ENCODE measurements at regions not wholly inside any gene's neighbourhood (a gene's known extent, or its start where the extent isn't known, plus 50 kb on each side); places are given as distances from the start of the nearest gene placed in this dataset.
A peak's percentile ranks its signal among the peaks of the same experiment; 100 is the strongest.

GRCh38 chr16:10232757-10233156, 50.5 kb upstream of the GRIN2A start:
- no peak overlapping the region for H3K9ac ChIP-seq (ENCODE audit: low read length)
- peaks cover 7% of the 10 kb centered on the region for H3K27me3 ChIP-seq (replicated peaks; ENCODE audit: control insufficient read depth, insufficient read depth, low read length)
- H3K9me3 ChIP-seq (ENCODE audit: control insufficient read depth, low read length), result peaks cover 15% of the 10 kb centered on the region
- DNase-seq (ENCODE audit: low read depth), result no peak
- H3K4me1 ChIP-seq (ENCODE audit: control insufficient read depth, insufficient read depth, low read length), result no peaks in the 10 kb centered on the region
- H3K4me3 ChIP-seq (ENCODE audit: low read length), result no peak overlapping the region
- H3K36me3 ChIP-seq (ENCODE audit: control insufficient read depth, insufficient read depth, low read length, severe bottlenecking), result no peaks in the 10 kb centered on the region

- DNase-seq (ENCODE audit: low read depth), result no peak
- Histone ChIP-seq H3K9ac (ENCODE audit: low read length) (no peak overlapping the region), H3K4me1 (ENCODE audit: control insufficient read depth, insufficient read depth, low read length) (no peaks in the 10 kb centered on the region), H3K4me3 (ENCODE audit: low read length) (no peak overlapping the region), H3K36me3 (ENCODE audit: control insufficient read depth, insufficient read depth, low read length, severe bottlenecking) (no peaks in the 10 kb centered on the region), H3K9me3 (ENCODE audit: control insufficient read depth, low read length) (no peaks in the 10 kb centered on the region), H3K27me3 (replicated peaks; ENCODE audit: control insufficient read depth, insufficient read depth, low read length) (peaks cover 23% of the 10 kb centered on the region)
These were observed 57.4 kb upstream of the GRIN2A start for GRCh38 chr16:10239640-10240039.

- Histone ChIP-seq H3K4me3 (ENCODE audit: low read length) (no peak overlapping the region), H3K27me3 (replicated peaks; ENCODE audit: control insufficient read depth, insufficient read depth, low read length) (peaks cover 32% of the 10 kb centered on the region), H3K9ac (ENCODE audit: low read length) (no peak overlapping the region), H3K4me1 (ENCODE audit: control insufficient read depth, insufficient read depth, low read length) (no peaks in the 10 kb centered on the region), H3K9me3 (ENCODE audit: control insufficient read depth, low read length) (no peaks in the 10 kb centered on the region), H3K36me3 (ENCODE audit: control insufficient read depth, insufficient read depth, low read length, severe bottlenecking) (no peaks in the 10 kb centered on the region)
- DNase-seq (ENCODE audit: low read depth), result no peak
These were observed 58.8 kb upstream of the GRIN2A start for GRCh38 chr16:10240854-10241613.

GRCh38 chr16:10242097-10242496, 59.9 kb upstream of the GRIN2A start:
- no peaks in the 10 kb centered on the region for H3K36me3 ChIP-seq (ENCODE audit: control insufficient read depth, insufficient read depth, low read length, severe bottlenecking)
- DNase-seq (ENCODE audit: low read depth), result no peak
- no peaks in the 10 kb centered on the region for H3K4me1 ChIP-seq (ENCODE audit: control insufficient read depth, insufficient read depth, low read length)
- H3K27me3 ChIP-seq (replicated peaks; ENCODE audit: control insufficient read depth, insufficient read depth, low read length), result peaks cover 33% of the 10 kb centered on the region
- H3K4me3 ChIP-seq (ENCODE audit: low read length), result no peak overlapping the region
- no peak overlapping the region for H3K9ac ChIP-seq (ENCODE audit: low read length)
- H3K9me3 ChIP-seq (ENCODE audit: control insufficient read depth, low read length), result no peaks in the 10 kb centered on the region

- no peak overlapping the region for H3K9ac ChIP-seq (ENCODE audit: low read length)
- no peaks in the 10 kb centered on the region for H3K4me1 ChIP-seq (ENCODE audit: control insufficient read depth, insufficient read depth, low read length)
- no peak overlapping the region for H3K4me3 ChIP-seq (ENCODE audit: low read length)
- no peak for DNase-seq (ENCODE audit: low read depth)
- H3K36me3 ChIP-seq (ENCODE audit: control insufficient read depth, insufficient read depth, low read length, severe bottlenecking), result no peaks in the 10 kb centered on the region
- no peaks in the 10 kb centered on the region for H3K9me3 ChIP-seq (ENCODE audit: control insufficient read depth, low read length)
- peaks cover 33% of the 10 kb centered on the region for H3K27me3 ChIP-seq (replicated peaks; ENCODE audit: control insufficient read depth, insufficient read depth, low read length)
These were observed 60.7 kb upstream of the GRIN2A start for GRCh38 chr16:10242916-10243315.

- Histone ChIP-seq H3K27me3 (replicated peaks; ENCODE audit: control insufficient read depth, insufficient read depth, low read length) (peaks cover 20% of the 10 kb centered on the region), H3K36me3 (ENCODE audit: control insufficient read depth, insufficient read depth, low read length, severe bottlenecking) (no peaks in the 10 kb centered on the region), H3K9me3 (ENCODE audit: control insufficient read depth, low read length) (no peaks in the 10 kb centered on the region), H3K9ac (ENCODE audit: low read length) (no peak overlapping the region), H3K4me3 (ENCODE audit: low read length) (no peak overlapping the region), H3K4me1 (ENCODE audit: control insufficient read depth, insufficient read depth, low read length) (no peaks in the 10 kb centered on the region)
- DNase-seq (ENCODE audit: low read depth), result no peak
These were observed 62.8 kb upstream of the GRIN2A start for GRCh38 chr16:10245002-10245401.

GRCh38 chr16:10250137-10250828, 68.1 kb upstream of the GRIN2A start:
- no peaks in the 10 kb centered on the region for H3K9me3 ChIP-seq (ENCODE audit: control insufficient read depth, low read length)
- H3K27me3 ChIP-seq (replicated peaks; ENCODE audit: control insufficient read depth, insufficient read depth, low read length), result peaks cover 32% of the 10 kb centered on the region
- no peaks in the 10 kb centered on the region for H3K4me1 ChIP-seq (ENCODE audit: control insufficient read depth, insufficient read depth, low read length)
- H3K36me3 ChIP-seq (ENCODE audit: control insufficient read depth, insufficient read depth, low read length, severe bottlenecking), result no peaks in the 10 kb centered on the region
- no peak overlapping the region for H3K9ac ChIP-seq (ENCODE audit: low read length)
- no peak for DNase-seq (ENCODE audit: low read depth)
- H3K4me3 ChIP-seq (ENCODE audit: low read length), result no peak overlapping the region

- no peak overlapping the region for H3K4me3 ChIP-seq (ENCODE audit: low read length)
- no peaks in the 10 kb centered on the region for H3K36me3 ChIP-seq (ENCODE audit: control insufficient read depth, insufficient read depth, low read length, severe bottlenecking)
- H3K9me3 ChIP-seq (ENCODE audit: control insufficient read depth, low read length), result no peaks in the 10 kb centered on the region
- no peak for DNase-seq (ENCODE audit: low read depth)
- peaks cover 40% of the 10 kb centered on the region for H3K27me3 ChIP-seq (replicated peaks; ENCODE audit: control insufficient read depth, insufficient read depth, low read length)
- no peak overlapping the region for H3K9ac ChIP-seq (ENCODE audit: low read length)
- peaks cover 2% of the 10 kb centered on the region for H3K4me1 ChIP-seq (ENCODE audit: control insufficient read depth, insufficient read depth, low read length)
These were observed 69.9 kb upstream of the GRIN2A start for GRCh38 chr16:10252155-10252554.

- Histone ChIP-seq H3K36me3 (ENCODE audit: control insufficient read depth, insufficient read depth, low read length, severe bottlenecking) (no peaks in the 10 kb centered on the region), H3K4me1 (ENCODE audit: control insufficient read depth, insufficient read depth, low read length) (peaks cover 2% of the 10 kb centered on the region), H3K9me3 (ENCODE audit: control insufficient read depth, low read length) (no peaks in the 10 kb centered on the region), H3K27me3 (replicated peaks; ENCODE audit: control insufficient read depth, insufficient read depth, low read length) (peaks cover 38% of the 10 kb centered on the region), H3K4me3 (ENCODE audit: low read length) (no peak overlapping the region), H3K9ac (ENCODE audit: low read length) (no peak overlapping the region)
- DNase-seq (ENCODE audit: low read depth), result no peak
These were observed 71.2 kb upstream of the GRIN2A start for GRCh38 chr16:10253409-10253808.

GRCh38 chr16:10255728-10256127, 73.5 kb upstream of the GRIN2A start:
- peaks cover 37% of the 10 kb centered on the region for H3K27me3 ChIP-seq (replicated peaks; ENCODE audit: control insufficient read depth, insufficient read depth, low read length)
- peaks cover 2% of the 10 kb centered on the region for H3K4me1 ChIP-seq (ENCODE audit: control insufficient read depth, insufficient read depth, low read length)
- no peak for DNase-seq (ENCODE audit: low read depth)
- H3K9ac ChIP-seq (ENCODE audit: low read length), result no peak overlapping the region
- no peak overlapping the region for H3K4me3 ChIP-seq (ENCODE audit: low read length)
- H3K9me3 ChIP-seq (ENCODE audit: control insufficient read depth, low read length), result no peaks in the 10 kb centered on the region
- H3K36me3 ChIP-seq (ENCODE audit: control insufficient read depth, insufficient read depth, low read length, severe bottlenecking), result no peaks in the 10 kb centered on the region

- peak; percentile 66 for DNase-seq (ENCODE audit: low read depth)
- peaks cover 29% of the 10 kb centered on the region for H3K27me3 ChIP-seq (replicated peaks; ENCODE audit: control insufficient read depth, insufficient read depth, low read length)
- H3K36me3 ChIP-seq (ENCODE audit: control insufficient read depth, insufficient read depth, low read length, severe bottlenecking), result no peaks in the 10 kb centered on the region
- H3K4me1 ChIP-seq (ENCODE audit: control insufficient read depth, insufficient read depth, low read length), result peaks cover 2% of the 10 kb centered on the region
- no peaks in the 10 kb centered on the region for H3K9me3 ChIP-seq (ENCODE audit: control insufficient read depth, low read length)
- H3K9ac ChIP-seq (ENCODE audit: low read length), result no peak overlapping the region
- no peak overlapping the region for H3K4me3 ChIP-seq (ENCODE audit: low read length)
These were observed 74.8 kb upstream of the GRIN2A start for GRCh38 chr16:10256784-10257641.

Measured in adipocyte (in vitro differentiated cells).